Endothelial cell of umbilical vein (primary cell): ENCODE measurements at regions not wholly inside any gene's neighbourhood (a gene's known extent, or its start where the extent isn't known, plus 50 kb on each side); places are given as distances from the start of the nearest gene placed in this dataset.

Experiments used
- BruUV-seq: library from RNA; stranded (reverse); fragments of 400-500 nt; replicated peaks from 2 replicates; lab custom pipeline; 2021; lab: Mats Ljungman, UMichigan
- CTCF ChIA-PET: fragments of 300-600, 350-600 bp; sonication (Branson Sonifier 250); formaldehyde crosslinking; loops from one replicate; lab custom pipeline; 2021; ENCODE audit warnings: antibody characterized with exemption, inconsistent platforms; lab: Charles Lee
- POLR2A ChIA-PET: fragments of 300-600, 350-600 bp; sonication (Branson Sonifier 250); formaldehyde crosslinking; loops from one replicate; lab custom pipeline; 2021; ENCODE audit warnings: antibody characterized with exemption, inconsistent platforms; lab: Charles Lee
- DNase-seq: peaks from one replicate; pipeline ENCODE4 v3.0.0-alpha.2; 2011; ENCODE audit warnings: low read depth, low spot score
- FAIRE-seq: peaks from 2 replicates; lab custom pipeline; 2011; peaks lifted over from hg19 to GRCh38; lab: Jason Lieb, UNC
- H2AFZ ChIP-seq: 2 replicates; pipeline ENCODE4 v1.6.0; 2012; ENCODE audit warnings: low read depth, low read length, control low read depth, inconsistent platforms
- H3K27ac ChIP-seq: 2 replicates; pipeline ENCODE4 v1.5.1; 2011; ENCODE audit warnings: low read depth, mild to moderate bottlenecking, control low read depth, low read length, moderate library complexity; ENCODE audit not compliant: insufficient read depth
- H3K27me3 ChIP-seq, 2 experiments: 2 replicates each; pipeline versions ENCODE4 v1.6.0 to v1.6.1; 2011; ENCODE audit warnings: low read length in 2 of 2, mixed read lengths in 1 of 2; ENCODE audit not compliant: control insufficient read depth in 2 of 2, insufficient read depth in 2 of 2
- H3K36me3 ChIP-seq, 2 experiments: 2 replicates in 1 of 2; 3 replicates in 1 of 2; pipeline ENCODE4 v1.5.1; 2011; ENCODE audit warnings: low read length in 2 of 2, mild to moderate bottlenecking in 1 of 2, moderate library complexity in 1 of 2; ENCODE audit not compliant: control insufficient read depth in 2 of 2, insufficient read depth in 2 of 2; ENCODE audit errors: extremely low read depth in 1 of 2
- H3K4me1 ChIP-seq: 3 replicates; pipeline ENCODE4 v1.5.1; 2011; ENCODE audit warnings: mild to moderate bottlenecking, low read length; ENCODE audit not compliant: control insufficient read depth, insufficient read depth; ENCODE audit errors: extremely low read depth
- H3K4me2 ChIP-seq: 2 replicates; pipeline ENCODE4 v1.6.1; 2011; ENCODE audit warnings: low read length, control low read depth, mixed read lengths; ENCODE audit not compliant: insufficient read depth
- H3K4me3 ChIP-seq, 3 experiments: fragments of 200-600 bp in 1 of 3; sonication (generic), shearing (Covaris generic) in 1 of 3; replicated peaks in 1 of 3; 2 replicates each; pipeline ENCODE4 v1.5.1; 2011 to 2016; ENCODE audit warnings: control low read depth in 3 of 3, low read length in 3 of 3, mild to moderate bottlenecking in 2 of 3, inconsistent platforms in 1 of 3, low read depth in 1 of 3, moderate library complexity in 1 of 3; ENCODE audit not compliant: insufficient read depth in 1 of 3
- H3K79me2 ChIP-seq: 2 replicates; pipeline ENCODE4 v1.6.0; 2012; ENCODE audit warnings: low read length, inconsistent platforms; ENCODE audit not compliant: control insufficient read depth, insufficient read depth
- H3K9ac ChIP-seq: replicated peaks from 2 replicates; pipeline ENCODE3; 2011; ENCODE audit warnings: low read length, control low read depth; ENCODE audit not compliant: insufficient read depth; ENCODE audit errors: extremely low read depth
- H3K9me1 ChIP-seq: replicated peaks from 3 replicates; pipeline ENCODE4 v1.6.0; 2011; ENCODE audit warnings: mild to moderate bottlenecking, low read length; ENCODE audit not compliant: control insufficient read depth, insufficient read depth; ENCODE audit errors: extremely low read depth
- H3K9me3 ChIP-seq: replicated peaks from 2 replicates; pipeline ENCODE4 v1.5.1; 2012; ENCODE audit warnings: low read length, inconsistent platforms; ENCODE audit not compliant: control insufficient read depth, insufficient read depth
- H4K20me1 ChIP-seq: replicated peaks from 2 replicates; pipeline ENCODE3; 2011; ENCODE audit warnings: mild to moderate bottlenecking, low read length; ENCODE audit not compliant: control insufficient read depth, insufficient read depth; ENCODE audit errors: extremely low read depth
- CTCF ChIP-seq, 2 donors: IDR thresholded peaks; 1 replicate in 1 of 2; 2 replicates in 1 of 2; pipeline ENCODE4 v1.5.1; 2011; ENCODE audit warnings: low read length in 2 of 2, mild to moderate bottlenecking in 2 of 2, moderate library complexity in 2 of 2, control low read depth in 1 of 2, inconsistent platforms in 1 of 2, low read depth in 1 of 2; ENCODE audit not compliant: insufficient read depth in 1 of 2; ENCODE audit errors: extremely low read depth in 1 of 2
- EZH2 ChIP-seq: IDR thresholded peaks from 2 replicates; pipeline ENCODE4 v1.6.1; 2012; ENCODE audit warnings: borderline replicate concordance, low read depth, mild to moderate bottlenecking, moderate library complexity, low read length, inconsistent platforms; ENCODE audit not compliant: severe bottlenecking
- FOS ChIP-seq: IDR thresholded peaks from 2 replicates; pipeline ENCODE4 v1.6.1; 2011; ENCODE audit warnings: mild to moderate bottlenecking, low read length, moderate library complexity, borderline replicate concordance; ENCODE audit not compliant: insufficient read depth
- GATA2 ChIP-seq: IDR thresholded peaks from 2 replicates; pipeline ENCODE4 v1.7.0; 2011; ENCODE audit warnings: low read depth, mild to moderate bottlenecking, moderate library complexity, mixed read lengths, low read length; ENCODE audit not compliant: insufficient read length, insufficient read depth
- JUN ChIP-seq: IDR thresholded peaks from 2 replicates; pipeline ENCODE4 v1.6.1; 2011; ENCODE audit warnings: borderline replicate concordance, low read depth; ENCODE audit not compliant: insufficient read length, insufficient read depth
- MYC ChIP-seq: IDR thresholded peaks from one replicate; pipeline ENCODE4 v1.6.1; 2011; ENCODE audit warnings: mild to moderate bottlenecking, low read depth, low read length
- POLR2A ChIP-seq: IDR thresholded peaks from 2 replicates; pipeline ENCODE4 v1.6.1; 2012; ENCODE audit warnings: low read depth, mild to moderate bottlenecking, control low read depth, low read length
- POLR2AphosphoS5 ChIP-seq: IDR thresholded peaks from 2 replicates; pipeline ENCODE4 v1.6.1; 2012; ENCODE audit warnings: low read depth, mild to moderate bottlenecking, control low read depth, low read length, moderate library complexity; ENCODE audit not compliant: insufficient read depth
- dilution Hi-C: fragments of 300-500 bp; cut with MboI; formaldehyde crosslinking; loops from one replicate; pipeline ENCODE4 v1.15.0; 2019; ENCODE audit warnings: low sequenced_read_pairs; ENCODE audit not compliant: extremely low pct_ligation_motif_present
- intact Hi-C: fragments of 100-400 bp; cut with micrococcal nuclease; formaldehyde crosslinking; loops from one replicate; pipeline ENCODE4 v1.10.0; 2022
- TF ChIP-seq, protein P1 (sequence below): IDR thresholded peaks from 2 replicates; pipeline ENCODE4 v1.6.1; 2011; ENCODE audit not compliant: insufficient read depth, insufficient read length

DNA sequence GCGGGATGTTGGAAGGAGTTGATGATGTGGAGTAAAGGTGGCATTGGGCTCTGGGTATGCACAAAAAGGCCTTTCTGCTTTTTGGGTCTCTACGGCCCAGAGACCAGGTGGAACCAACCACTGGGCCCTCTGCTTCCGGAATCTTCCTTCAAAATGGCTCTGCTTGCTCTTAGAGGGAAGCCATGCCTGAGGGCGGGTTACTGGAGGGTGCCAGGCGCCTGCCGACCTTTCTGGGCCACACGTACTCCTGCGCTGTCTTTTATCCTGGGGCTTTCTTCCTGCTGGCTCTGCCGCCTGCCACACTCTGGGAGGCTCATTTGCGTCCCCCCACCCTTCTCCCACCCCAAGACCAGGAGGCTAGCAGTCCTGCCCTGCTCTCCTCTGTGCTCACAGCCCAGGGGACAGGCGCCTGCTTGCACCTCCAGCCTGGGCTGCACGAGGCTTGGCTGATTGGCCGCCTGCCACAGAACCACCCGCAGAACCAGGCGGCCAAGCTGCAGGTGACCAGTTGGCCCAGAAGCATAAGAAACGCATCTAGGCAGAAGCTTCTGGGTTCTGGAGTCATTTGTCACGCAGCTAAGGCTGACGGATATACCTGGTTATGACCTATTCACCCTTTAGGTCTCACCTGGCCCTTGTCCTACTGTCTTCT, 536.9 kb downstream of the TBC1D22A start:
- dilution Hi-C loops: no loop called here
- Histone ChIP-seq H3K4me1 (no peaks in the 10 kb centered on the region), H3K9ac (no peak overlapping the region), H3K9me3 (no peaks in the 10 kb centered on the region), H3K9me1 (no peaks in the 10 kb centered on the region), H3K27me3 (no peaks in the 10 kb centered on the region), H2AFZ (no peak overlapping the region), H3K27ac (no peak overlapping the region), H3K4me2 (no peak overlapping the region), H3K4me3 (no peak overlapping the region), H4K20me1 (no peaks in the 10 kb centered on the region), H3K36me3 (no peaks in the 10 kb centered on the region), H3K79me2 (no peaks in the 10 kb centered on the region)
- POLR2A ChIA-PET: no interaction called here
- CTCF ChIA-PET: no interaction called here
- DNase-seq: no peak
- intact Hi-C loops: no loop called here
- no peak for FAIRE-seq
- no TSS peak for BruUV-seq
- no peak for TF ChIP-seq POLR2A

GRCh38 chr22:47298017-47298785, 535.8 kb downstream of the TBC1D22A start:
- Histone ChIP-seq H3K9me1 (no peaks in the 10 kb centered on the region), H3K79me2 (no peaks in the 10 kb centered on the region), H3K27me3 (no peaks in the 10 kb centered on the region), H3K27ac (no peak overlapping the region), H2AFZ (no peak overlapping the region), H3K36me3 (no peaks in the 10 kb centered on the region), H3K9me3 (no peaks in the 10 kb centered on the region), H3K4me1 (no peaks in the 10 kb centered on the region), H4K20me1 (no peaks in the 10 kb centered on the region), H3K9ac (no peak overlapping the region), H3K4me3 (no peak overlapping the region), H3K4me2 (no peak overlapping the region)
- POLR2A ChIA-PET: no interaction called here
- DNase-seq: no peak
- BruUV-seq: no TSS peak
- no peak for FAIRE-seq
- dilution Hi-C loops: no loop called here
- intact Hi-C loops: no loop called here
- CTCF ChIA-PET: no interaction called here
- TF ChIP-seq, protein P1, sequence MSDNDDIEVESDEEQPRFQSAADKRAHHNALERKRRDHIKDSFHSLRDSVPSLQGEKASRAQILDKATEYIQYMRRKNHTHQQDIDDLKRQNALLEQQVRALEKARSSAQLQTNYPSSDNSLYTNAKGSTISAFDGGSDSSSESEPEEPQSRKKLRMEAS: no peak
- TF ChIP-seq JUN (no peak), CTCF (IDR thresholded peaks at IDR 0.05; ENCODE audit: extremely low read depth in 1 of 2, insufficient read depth in 1 of 2, low read depth in 1 of 2, low read length in 2 of 2) (no peak), EZH2 (no peak), POLR2A (no peak), GATA2 (no peak), MYC (no peak), POLR2AphosphoS5 (no peak), FOS (no peak)
